Left renal pelvis (tissue), 4 donors: ENCODE measurements at regions not wholly inside any gene's neighbourhood (a gene's known extent, or its start where the extent isn't known, plus 50 kb on each side); places are given as distances from the start of the nearest gene placed in this dataset.

Source experiments
- DNase-seq, 4 donors: peaks; one replicate each; pipeline ENCODE4 v3.0.0-alpha.2; 2013; ENCODE audit warnings: low read depth in 4 of 4, low spot score in 3 of 4

- no peak for DNase-seq
Measured at GRCh38 chr11:109998921-109999320, 94.3 kb upstream of the ZC3H12C start.

GRCh38 chr11:110000031-110000502 lies 93.1 kb upstream of the ZC3H12C start:
- DNase-seq = no peak

DNA sequence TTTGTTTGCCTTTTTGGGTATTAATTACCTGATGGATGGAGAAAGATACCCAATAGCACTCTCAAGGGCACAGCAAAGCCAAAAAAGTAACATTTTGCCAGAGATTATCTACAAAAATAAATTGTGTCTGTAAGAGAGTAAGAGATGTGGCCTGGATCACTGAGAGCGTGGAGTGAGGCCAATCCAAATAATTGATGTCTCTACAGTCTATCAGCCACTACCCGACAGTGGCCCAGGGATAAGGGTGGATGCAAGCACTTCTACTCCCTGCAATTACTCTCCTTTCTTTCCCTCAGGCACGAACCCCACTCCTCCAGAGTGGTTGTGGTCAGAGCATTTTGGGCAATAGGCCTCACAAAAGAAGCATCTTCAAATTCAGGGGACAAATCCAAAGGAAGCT lies 92.3 kb upstream of the ZC3H12C start:
- DNase-seq = no peak

GRCh38 chr11:110003426-110003825 lies 89.8 kb upstream of the ZC3H12C start:
- no peak for DNase-seq

DNA sequence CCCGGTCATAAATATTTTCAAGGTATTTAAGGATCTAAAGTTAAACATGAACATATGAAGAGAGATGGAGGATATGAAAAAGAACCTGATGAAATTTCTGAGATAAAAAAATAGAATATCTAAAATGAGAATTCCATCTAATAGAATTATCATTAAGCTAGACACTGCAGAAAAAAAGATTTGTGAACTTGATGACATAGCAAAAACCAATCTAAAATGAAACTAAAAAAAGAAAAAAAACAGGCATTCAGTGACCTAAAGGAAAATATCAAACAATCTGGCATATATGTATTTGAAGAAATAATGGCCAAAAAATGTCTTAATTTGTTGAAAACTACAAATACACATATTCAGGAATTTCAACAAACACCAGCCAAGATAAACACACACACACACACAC lies 81.6 kb upstream of the ZC3H12C start:
- no peak for DNase-seq

DNA sequence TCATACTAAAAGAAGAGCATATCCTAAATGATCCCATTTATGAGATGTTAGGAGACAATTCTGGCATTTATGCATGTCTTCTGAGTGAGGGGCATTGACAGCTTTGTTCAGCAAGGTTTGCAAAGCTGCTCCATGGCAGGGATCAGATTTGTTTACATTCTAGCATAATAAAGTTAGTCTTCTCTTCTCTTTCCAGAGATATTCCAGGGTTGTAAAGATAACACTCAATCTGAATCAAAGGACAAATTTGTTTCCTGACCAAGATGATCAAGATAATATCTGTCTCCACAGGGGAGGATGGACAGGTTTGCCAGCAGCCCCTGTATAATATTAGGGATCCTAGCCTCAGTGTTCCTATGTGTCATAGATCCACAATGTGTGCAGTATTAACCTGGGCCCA lies 77.5 kb upstream of the ZC3H12C start:
- DNase-seq = no peak

DNA sequence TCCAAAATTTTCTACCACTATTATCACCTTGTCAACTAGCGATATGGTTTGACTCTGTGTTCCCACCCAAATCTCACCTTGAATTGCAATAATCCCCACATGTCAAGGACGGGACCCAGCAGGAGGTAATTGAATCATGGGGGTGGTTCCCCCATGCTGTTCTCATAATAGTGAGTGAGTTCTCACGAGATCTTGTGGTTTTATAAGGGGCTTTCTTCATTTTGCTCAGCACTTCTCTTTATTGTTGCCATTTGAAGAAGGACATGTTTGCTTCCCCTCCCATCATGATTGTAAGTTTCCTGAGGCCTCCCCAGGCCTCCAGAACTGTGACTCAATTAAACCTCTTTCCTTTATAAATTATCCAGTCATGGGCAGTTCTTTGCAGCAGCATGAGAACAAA lies 73.5 kb upstream of the ZC3H12C start:
- no peak for DNase-seq

GRCh38 chr11:110022548-110022947 lies 70.6 kb upstream of the ZC3H12C start:
- DNase-seq = no peak

DNA sequence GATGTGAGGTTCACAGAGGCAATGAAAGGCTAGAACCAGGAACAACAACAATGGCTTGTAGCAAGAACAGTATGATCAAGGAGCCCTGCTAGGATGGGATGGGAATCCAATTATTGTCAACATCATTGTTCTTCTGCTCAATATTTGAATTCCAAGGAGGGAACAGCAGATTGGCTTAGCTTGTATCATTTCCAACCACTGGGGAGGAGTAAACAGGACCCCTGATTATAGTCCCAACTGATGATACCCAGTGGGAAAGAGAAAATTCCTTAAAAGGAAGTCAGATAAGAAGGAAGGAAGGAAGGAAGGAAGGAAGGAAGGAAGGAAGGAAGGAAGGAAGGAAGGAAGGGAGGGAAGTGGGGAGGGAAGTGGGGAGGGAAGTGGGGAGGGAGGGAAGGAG lies 69.5 kb upstream of the ZC3H12C start:
- no peak for DNase-seq

DNA sequence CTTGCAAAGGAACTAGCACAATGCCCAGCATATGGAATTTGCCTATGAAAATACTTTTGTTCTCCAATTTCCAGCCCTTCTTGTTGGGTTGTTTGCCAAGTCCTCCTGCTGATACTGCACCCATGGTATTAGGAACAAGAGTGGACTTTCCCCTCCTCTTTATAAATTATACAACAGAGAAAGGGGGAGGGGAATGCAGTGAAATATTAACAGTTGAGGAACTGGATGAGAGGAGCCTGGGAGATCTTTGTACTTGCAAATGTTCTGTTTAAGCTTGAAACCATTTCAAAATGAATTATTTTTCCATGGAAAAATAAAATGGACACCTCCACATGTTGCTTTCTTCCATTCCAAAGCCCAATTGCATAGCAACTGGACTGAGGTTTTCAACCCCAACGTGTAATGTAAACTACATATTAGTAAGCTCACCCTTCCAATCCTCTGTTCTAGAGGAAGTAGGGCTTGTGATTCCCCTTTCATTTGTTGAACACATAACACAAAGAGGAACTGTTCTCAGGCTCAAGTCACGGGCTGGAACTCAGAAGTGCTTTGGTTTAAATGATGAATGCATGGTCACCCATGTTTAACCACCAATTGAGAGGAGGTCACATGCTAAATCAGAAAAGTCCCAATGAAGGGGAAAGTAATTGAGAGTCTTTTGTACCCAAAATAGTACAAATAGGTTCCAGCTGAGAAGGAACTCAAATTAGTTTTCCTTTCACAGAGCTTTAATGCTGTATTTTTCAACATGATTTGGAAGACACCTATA lies 66.2 kb upstream of the ZC3H12C start:
- DNase-seq = peak in 2 of 4 donors; percentile 6 to 18

- DNase-seq = no peak
Measured at GRCh38 chr11:110027627-110028371, 65.4 kb upstream of the ZC3H12C start.

GRCh38 chr11:110028921-110029320 lies 64.3 kb upstream of the ZC3H12C start:
- DNase-seq = no peak

DNA sequence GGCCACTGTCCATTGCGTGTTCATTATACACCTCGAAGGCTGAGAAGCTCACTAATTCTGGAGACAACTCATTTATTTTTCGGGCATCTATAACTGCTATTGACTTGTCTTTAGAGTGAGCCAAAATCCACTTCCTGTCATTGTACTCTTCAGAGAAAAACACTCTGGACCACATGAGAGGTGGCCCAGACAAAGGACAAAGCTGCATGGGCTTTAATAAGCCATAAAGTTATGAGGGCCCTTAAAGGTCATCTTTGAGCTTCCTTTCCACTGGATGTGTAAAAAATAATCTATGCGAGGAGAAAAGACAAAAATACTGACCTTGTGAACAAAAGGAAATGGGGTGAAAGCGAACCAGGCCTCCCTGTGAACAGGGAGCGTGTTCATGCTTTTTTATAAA lies 63.5 kb upstream of the ZC3H12C start:
- DNase-seq = no peak

GRCh38 chr11:110031171-110031570 lies 62.0 kb upstream of the ZC3H12C start:
- DNase-seq = no peak

GRCh38 chr11:110032259-110032658 lies 60.9 kb upstream of the ZC3H12C start:
- no peak for DNase-seq

GRCh38 chr11:110032957-110033570 lies 60.1 kb upstream of the ZC3H12C start:
- no peak for DNase-seq

DNA sequence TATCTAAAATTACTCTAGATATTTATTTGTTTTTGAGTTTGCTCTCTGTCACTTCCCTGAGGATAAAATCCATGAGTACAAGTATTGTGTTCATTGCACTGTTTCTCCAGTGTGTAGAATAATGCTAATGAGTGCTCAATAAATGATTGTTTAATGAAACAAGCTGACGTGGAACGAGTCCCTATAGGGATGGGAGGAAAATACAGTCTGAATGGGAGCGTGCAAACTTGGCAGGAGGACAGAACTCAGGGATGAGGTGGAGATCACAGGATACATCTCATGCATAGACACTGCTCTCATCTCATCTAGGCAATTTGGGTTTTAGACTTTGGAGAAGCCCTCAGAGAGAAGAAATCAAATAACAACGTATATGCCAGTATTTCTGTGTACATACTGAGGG lies 58.4 kb upstream of the ZC3H12C start:
- no peak for DNase-seq

- DNase-seq = no peak
Measured at GRCh38 chr11:110035357-110035756, 57.8 kb upstream of the ZC3H12C start.

GRCh38 chr11:110038201-110038600 lies 55.0 kb upstream of the ZC3H12C start:
- no peak for DNase-seq
